B cell (primary cell): ENCODE measurements at regions not wholly inside any gene's neighbourhood (a gene's known extent, or its start where the extent isn't known, plus 50 kb on each side); places are given as distances from the start of the nearest gene placed in this dataset.

Experiments used
- ATAC-seq: fragments of 200-7000 bp; cut with Tn5 transposase; one replicate; pipeline ENCODE4 v1.10.0; 2021; ENCODE audit warnings: low read depth, mild to moderate bottlenecking, moderate number of reproducible peaks, moderate library complexity
- CTCF ChIA-PET: fragments of 350-600 bp; sonication (Branson Sonifier 250); formaldehyde crosslinking; loops from one replicate; lab custom pipeline; 2021; ENCODE audit warnings: antibody characterized with exemption, inconsistent platforms; lab: Charles Lee
- POLR2A ChIA-PET: fragments of 350-600 bp; sonication (Branson Sonifier 250); formaldehyde crosslinking; loops from one replicate; lab custom pipeline; 2021; ENCODE audit warnings: antibody characterized with exemption; lab: Charles Lee
- DNase-seq: peaks from one replicate; pipeline ENCODE4 v3.0.0; 2013
- H2AFZ ChIP-seq: 2 replicates; pipeline ENCODE4 v1.6.1; 2012; ENCODE audit warnings: mild to moderate bottlenecking, low read depth, low read length; ENCODE audit not compliant: insufficient read depth, poor library complexity, severe bottlenecking
- H3K27ac ChIP-seq, 2 donors: 1 replicate in 1 of 2; 2 replicates in 1 of 2; pipeline ENCODE4 v1.5.1; 2012 to 2013; ENCODE audit warnings: low read length in 2 of 2, mild to moderate bottlenecking in 2 of 2, moderate library complexity in 1 of 2
- H3K27me3 ChIP-seq, 4 experiments: fragments of 200-600 bp in 1 of 4; sonication (generic) in 1 of 4; replicated peaks in 1 of 4; 1 replicate in 2 of 4; 2 replicates in 2 of 4; pipeline versions ENCODE4 v1.6.1 to v1.7.0; 2013 to 2016; ENCODE audit warnings: low read length in 3 of 4, mild to moderate bottlenecking in 2 of 4, mixed read lengths in 1 of 4, moderate library complexity in 1 of 4; ENCODE audit not compliant: insufficient read depth in 4 of 4, control insufficient read depth in 3 of 4; ENCODE audit errors: control extremely low read depth in 1 of 4
- H3K36me3 ChIP-seq, 2 experiments: replicated peaks in 1 of 2; 1 replicate in 1 of 2; 2 replicates in 1 of 2; pipeline versions ENCODE4 v1.6.1 to v1.7.1; 2013; ENCODE audit warnings: low read length in 1 of 2; ENCODE audit not compliant: insufficient read depth in 2 of 2, control insufficient read depth in 1 of 2; ENCODE audit errors: control extremely low read depth in 1 of 2, extremely low read depth in 1 of 2
- H3K4me1 ChIP-seq, 2 donors: fragments of 200-600 bp in 1 of 2; sonication (generic) in 1 of 2; 1 replicate in 1 of 2; 2 replicates in 1 of 2; pipeline versions ENCODE4 v1.5.1 to v1.6.1; 2013 to 2017; ENCODE audit warnings: low read length in 2 of 2; ENCODE audit not compliant: control insufficient read depth in 2 of 2, insufficient read depth in 2 of 2
- H3K4me2 ChIP-seq: replicated peaks from 2 replicates; pipeline ENCODE3; 2012; ENCODE audit warnings: mild to moderate bottlenecking, low read depth, low read length; ENCODE audit not compliant: poor library complexity, severe bottlenecking
- H3K4me3 ChIP-seq, 5 experiments: fragments of 200-600 bp in 1 of 5; sonication (generic) in 1 of 5; 1 replicate in 3 of 5; 2 replicates in 2 of 5; pipeline versions ENCODE4 v1.5.1 to v1.7.0; 2011 to 2016; ENCODE audit warnings: low read length in 4 of 5, mild to moderate bottlenecking in 4 of 5, low read depth in 2 of 5, control low read depth in 1 of 5, moderate library complexity in 1 of 5; ENCODE audit not compliant: insufficient read depth in 1 of 5; ENCODE audit errors: control extremely low read depth in 1 of 5, extremely low read depth in 1 of 5
- H3K79me2 ChIP-seq: fragments of 200-600 bp; sonication (generic); one replicate; pipeline ENCODE4 v1.6.0; 2016; ENCODE audit warnings: low read length; ENCODE audit not compliant: control insufficient read depth, insufficient read depth
- H3K9ac ChIP-seq: fragments of 200-600 bp; sonication (generic); 2 replicates; pipeline ENCODE4 v1.6.1; 2017; ENCODE audit warnings: mild to moderate bottlenecking, low read length, moderate library complexity
- H3K9me3 ChIP-seq, 3 donors: one replicate each; pipeline versions ENCODE4 v1.6.1 to v1.7.1; 2013; ENCODE audit warnings: low read length in 2 of 3; ENCODE audit not compliant: control insufficient read depth in 2 of 3, insufficient read depth in 1 of 3; ENCODE audit errors: control extremely low read depth in 1 of 3
- H4K20me1 ChIP-seq: 2 replicates; pipeline ENCODE4 v1.6.0; 2012; ENCODE audit warnings: mild to moderate bottlenecking, low read length; ENCODE audit not compliant: insufficient read depth, control insufficient read depth, poor library complexity, severe bottlenecking
- H3K27ac Mint-ChIP-seq: one replicate; pipeline ENCODE4 v1.8.0; 2021; ENCODE audit warnings: mixed read lengths
- H3K27me3 Mint-ChIP-seq: one replicate; pipeline ENCODE4 v1.8.0; 2021; ENCODE audit warnings: mixed read lengths
- H3K4me1 Mint-ChIP-seq: one replicate; pipeline ENCODE4 v1.8.0; 2021; ENCODE audit warnings: mixed read lengths
- H3K4me3 Mint-ChIP-seq: one replicate; pipeline ENCODE4 v1.8.0; 2021; ENCODE audit warnings: mixed read lengths
- H3K9me3 Mint-ChIP-seq: one replicate; pipeline ENCODE4 v1.8.0; 2022; ENCODE audit warnings: mixed read lengths; ENCODE audit not compliant: insufficient read depth
- CTCF ChIP-seq: fragments of 200-600 bp; IDR thresholded peaks from one replicate; pipeline ENCODE4 v1.8.0; 2022; ENCODE audit warnings: antibody characterized with exemption, mild to moderate bottlenecking
- EZH2 ChIP-seq: IDR thresholded peaks from 2 replicates; pipeline ENCODE4 v1.6.1; 2012; ENCODE audit warnings: borderline replicate concordance, low read depth, mild to moderate bottlenecking, moderate library complexity, low read length; ENCODE audit not compliant: insufficient read depth, poor library complexity, severe bottlenecking
- WGBS: methylation state at CpG from one replicate; pipeline ENCODE4 v1.1.5; 2013; ENCODE audit warnings: missing lambda C conversion rate; ENCODE audit not compliant: insufficient coverage; 5-methylcytosine and 5-hydroxymethylcytosine counted together
- intact Hi-C: fragments of 100-400 bp; cut with micrococcal nuclease; formaldehyde crosslinking; loops from one replicate; pipeline ENCODE4 v1.10.0; 2022

- DNase-seq (no peak), ATAC-seq (no peak)
- Histone ChIP-seq H3K79me2 (no peaks in the 10 kb centered on the region), H3K36me3 (no peaks in the 10 kb centered on the region), H3K9me3 (no peaks in the 10 kb centered on the region), H3K4me1 (no peaks in the 10 kb centered on the region), H3K4me2 (no peak overlapping the region), H3K27ac (no peak overlapping the region), H3K9ac (no peak overlapping the region), H3K4me3 (no peak overlapping the region), H3K27me3 (no peaks in the 10 kb centered on the region), H2AFZ (no peak overlapping the region), H4K20me1 (no peaks in the 10 kb centered on the region)
- ChIA-PET POLR2A (no interaction called here), CTCF (no interaction called here)
- H3K27ac Mint-ChIP-seq, result no peak overlapping the region
- intact Hi-C loops, result no loop called here
- no peaks in the 10 kb centered on the region for H3K4me1 Mint-ChIP-seq
- peaks cover 2% of the 10 kb centered on the region for H3K9me3 Mint-ChIP-seq
- WGBS, result 44% methylated on average over 2 of the region's 2 CpGs
- no peak overlapping the region for H3K4me3 Mint-ChIP-seq
- no peak for TF ChIP-seq EZH2
- TF ChIP-seq CTCF, result no peak
- no peaks in the 10 kb centered on the region for H3K27me3 Mint-ChIP-seq
Observed at GRCh38 chr9:28971881-28972280, 1398.6 kb upstream of the C9orf72 start.

- H3K4me1 ChIP-seq, result no peaks in the 10 kb centered on the region
- no peak for TF ChIP-seq CTCF
- no peak for TF ChIP-seq EZH2
- H3K9me3 ChIP-seq, result no peaks in the 10 kb centered on the region
- Mint-ChIP-seq H3K4me3 (no peak overlapping the region), H3K9me3 (peaks cover 4% of the 10 kb centered on the region), H3K27ac (no peak overlapping the region), H3K4me1 (no peaks in the 10 kb centered on the region), H3K27me3 (no peaks in the 10 kb centered on the region)
- POLR2A ChIA-PET, result no interaction called here
- H3K27me3 ChIP-seq, result no peaks in the 10 kb centered on the region
- H3K36me3 ChIP-seq, result no peaks in the 10 kb centered on the region
- no peaks in the 10 kb centered on the region for H3K79me2 ChIP-seq
- no peak overlapping the region for H3K4me3 ChIP-seq
- DNase-seq (no peak), ATAC-seq (no peak)
- CTCF ChIA-PET, result no interaction called here
- H4K20me1 ChIP-seq, result no peaks in the 10 kb centered on the region
- no peak overlapping the region for H3K4me2 ChIP-seq
- intact Hi-C loops, result no loop called here
- no peak overlapping the region for H2AFZ ChIP-seq
- no peak overlapping the region for H3K27ac ChIP-seq
- H3K9ac ChIP-seq, result no peak overlapping the region
Observed at GRCh38 chr9:28976250-28976649, 1403.0 kb upstream of the C9orf72 start.
